NCI-H460 (cell line): ENCODE measurements at regions not wholly inside any gene's neighbourhood (a gene's known extent, or its start where the extent isn't known, plus 50 kb on each side); places are given as distances from the start of the nearest gene placed in this dataset.

Experiments used
- DNase-seq: peaks from one replicate; pipeline ENCODE4 v3.0.0-alpha.2; 2016; ENCODE audit warnings: low read depth; ENCODE audit errors: extremely low read depth

GRCh38 chr3:84008623-84009022, 950.2 kb upstream of the CADM2 start:
- no peak for DNase-seq

GRCh38 chr3:84023842-84024241, 934.9 kb upstream of the CADM2 start:
- no peak for DNase-seq

- no peak for DNase-seq
Observed at GRCh38 chr3:84039099-84039498, 919.7 kb upstream of the CADM2 start.

GRCh38 chr3:84042399-84043106, 916.2 kb upstream of the CADM2 start:
- no peak for DNase-seq

- DNase-seq, result no peak
Observed at GRCh38 chr3:84066915-84067314, 891.9 kb upstream of the CADM2 start.

- no peak for DNase-seq
Observed at GRCh38 chr3:84073664-84074063, 885.1 kb upstream of the CADM2 start.

- no peak for DNase-seq
Observed at GRCh38 chr3:84074767-84075166, 884.0 kb upstream of the CADM2 start.

- DNase-seq, result no peak
Observed at GRCh38 chr3:84077479-84077878, 881.3 kb upstream of the CADM2 start.

GRCh38 chr3:84082726-84083125, 876.1 kb upstream of the CADM2 start:
- no peak for DNase-seq

- no peak for DNase-seq
Observed at GRCh38 chr3:84092907-84093306, 865.9 kb upstream of the CADM2 start.

GRCh38 chr3:84096188-84096587, 862.6 kb upstream of the CADM2 start:
- DNase-seq, result no peak

- DNase-seq, result no peak
Observed at GRCh38 chr3:84100861-84101260, 857.9 kb upstream of the CADM2 start.

- peak; percentile 76 for DNase-seq
Observed at GRCh38 chr3:84108442-84108971, 850.3 kb upstream of the CADM2 start.

- no peak for DNase-seq
Observed at GRCh38 chr3:84109911-84110310, 848.9 kb upstream of the CADM2 start.

- DNase-seq, result no peak
Observed at GRCh38 chr3:84110787-84111186, 848.0 kb upstream of the CADM2 start.

- no peak for DNase-seq
Observed at GRCh38 chr3:84125201-84125721, 833.5 kb upstream of the CADM2 start.

- no peak for DNase-seq
Observed at GRCh38 chr3:84125760-84126159, 833.0 kb upstream of the CADM2 start.

GRCh38 chr3:84126160-84126559, 832.6 kb upstream of the CADM2 start:
- no peak for DNase-seq

- no peak for DNase-seq
Observed at GRCh38 chr3:84128024-84128423, 830.8 kb upstream of the CADM2 start.

- peak; percentile 18 for DNase-seq
Observed at GRCh38 chr3:84136425-84136824, 822.4 kb upstream of the CADM2 start.

GRCh38 chr3:84140631-84141030, 818.2 kb upstream of the CADM2 start:
- DNase-seq, result no peak

GRCh38 chr3:84141571-84141970, 817.2 kb upstream of the CADM2 start:
- no peak for DNase-seq

GRCh38 chr3:84165328-84165727, 793.5 kb upstream of the CADM2 start:
- no peak for DNase-seq
